Hippocampal formation (tissue), 2 donors: ENCODE measurements at regions not wholly inside any gene's neighbourhood (a gene's known extent, or its start where the extent isn't known, plus 50 kb on each side); places are given as distances from the start of the nearest gene placed in this dataset.
"Not testable (repeated sequence)": the region's sequence is repeated elsewhere in the genome, so short reads cannot be mapped to it uniquely, and the experiment has no call there.

Source experiments
- DNase-seq, 2 donors: peaks; one replicate each; lab custom pipeline; 2025; lab: John Stamatoyannopoulos, UW

DNA sequence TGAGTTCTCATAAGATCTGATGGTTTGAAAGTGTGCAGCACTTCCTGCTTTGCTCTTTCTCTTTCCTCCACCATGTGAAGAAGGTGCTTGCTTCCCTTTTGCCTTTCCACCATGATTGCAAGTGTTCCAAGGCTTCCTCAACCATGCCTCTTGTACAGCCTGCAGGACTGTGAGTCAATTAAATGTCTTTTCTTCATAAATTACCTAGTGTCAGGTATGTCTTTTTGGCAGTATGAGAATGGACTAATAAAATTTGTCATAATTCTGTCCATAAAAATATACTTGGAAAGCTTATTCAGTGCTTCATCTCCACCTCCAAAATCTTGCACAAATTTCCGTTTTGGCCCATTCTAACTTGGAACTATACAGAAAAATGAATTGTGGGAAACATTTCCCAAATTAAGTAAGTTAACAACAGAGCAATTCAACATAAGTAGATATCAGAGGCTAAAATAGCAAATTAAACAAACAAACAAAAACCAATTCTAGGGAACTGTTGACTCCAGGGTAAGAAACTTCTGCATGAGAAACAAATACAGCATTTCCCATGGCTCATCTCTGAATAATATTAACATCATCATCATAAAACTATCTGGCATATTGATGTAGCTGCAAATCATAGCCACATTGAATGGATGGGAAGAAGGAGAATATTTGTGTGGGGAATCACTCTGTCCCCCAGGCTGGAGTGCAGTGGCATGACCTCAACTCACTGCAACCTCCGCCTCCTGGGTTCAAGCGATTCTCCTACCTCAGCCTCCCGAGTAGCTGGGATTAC, 459.5 kb upstream of the FAR2 start:
- DNase-seq: no peak

DNA sequence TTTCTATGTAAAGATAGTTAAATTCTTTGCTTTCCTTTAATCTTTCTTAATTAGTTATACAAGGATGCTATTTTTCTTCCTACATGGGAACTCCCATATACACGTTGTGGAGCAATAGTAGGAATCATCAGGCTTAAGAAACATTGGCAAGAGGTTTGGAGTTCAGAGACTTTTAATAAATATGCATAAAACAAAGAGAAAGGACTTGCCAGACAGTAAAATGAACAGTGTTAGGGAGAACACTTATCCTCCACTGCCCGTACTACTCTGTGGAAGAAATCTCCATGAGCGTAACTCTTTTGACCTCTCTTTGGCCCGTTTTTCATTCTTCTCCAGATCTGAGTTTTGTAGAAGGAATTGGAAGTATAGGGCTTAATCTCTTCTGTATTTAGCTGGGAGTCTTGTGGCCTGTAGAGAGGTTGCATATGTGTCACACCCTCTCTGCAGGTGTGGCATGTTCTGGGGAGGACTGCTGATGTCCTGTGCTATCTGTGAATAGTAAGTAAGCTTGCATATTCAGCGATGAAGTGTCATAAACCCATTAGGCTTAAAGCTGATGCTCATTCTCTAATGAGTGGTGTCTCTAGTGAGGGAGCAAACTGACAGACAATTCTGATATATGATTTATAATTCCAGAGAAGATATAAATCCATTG, 455.4 kb upstream of the FAR2 start:
- DNase-seq: no peak

DNA sequence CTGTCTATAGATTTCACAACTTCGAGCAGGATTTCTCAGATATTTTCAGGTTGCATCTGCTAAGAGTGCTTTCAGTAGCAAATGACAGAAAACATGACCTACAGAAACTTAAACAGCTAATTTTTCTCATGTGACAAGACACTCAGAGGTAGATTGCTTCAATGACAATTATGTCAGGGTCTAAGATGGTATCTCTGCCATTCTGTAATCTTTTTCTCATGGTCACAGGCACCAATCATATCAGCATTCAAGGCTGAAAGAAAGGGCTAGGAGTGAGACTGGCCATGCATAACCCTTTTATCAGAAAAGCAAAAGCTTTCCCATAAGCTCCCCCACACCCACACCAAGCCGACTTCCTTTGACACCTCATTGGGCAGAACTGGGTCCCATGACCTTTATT, 450.5 kb upstream of the FAR2 start:
- DNase-seq: no peak

DNA sequence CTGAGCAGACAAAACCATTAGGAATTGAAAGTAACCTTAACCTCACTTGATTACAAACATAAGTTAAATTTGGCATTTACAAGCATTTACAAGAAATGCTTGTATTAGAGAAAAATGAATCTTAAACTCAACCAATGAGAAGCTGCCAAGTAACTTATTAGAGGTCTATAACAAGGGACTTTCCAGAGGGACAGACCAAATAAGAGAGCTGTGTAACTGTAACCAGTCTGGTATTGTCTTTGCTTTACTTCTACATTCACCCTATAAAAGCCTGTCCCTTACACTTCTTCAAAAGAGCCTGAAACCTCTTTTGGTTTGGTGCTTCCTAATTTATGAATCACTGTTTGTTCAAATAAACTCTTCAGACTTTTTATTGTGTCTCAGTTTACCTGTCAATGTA, 450.0 kb upstream of the FAR2 start:
- DNase-seq: no peak

DNA sequence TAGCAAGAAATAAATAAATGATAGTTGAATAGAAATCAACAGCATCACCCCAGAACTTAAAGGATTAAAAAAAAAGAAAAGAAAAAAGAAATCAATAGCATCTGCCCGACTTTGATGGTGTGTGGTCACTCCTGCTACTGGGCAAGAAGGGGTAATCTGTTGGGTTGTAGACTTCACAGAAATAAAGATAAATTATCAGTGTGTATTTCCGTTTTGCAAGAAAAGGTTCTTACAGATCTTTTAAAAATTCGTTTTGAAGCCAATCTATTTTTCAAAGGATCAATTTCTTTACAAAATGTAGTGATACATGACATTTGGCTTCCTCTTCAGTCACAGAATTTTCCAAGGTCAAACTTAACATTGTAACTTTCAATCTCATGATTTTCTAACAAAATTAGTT, 448.9 kb upstream of the FAR2 start:
- DNase-seq: no peak

DNA sequence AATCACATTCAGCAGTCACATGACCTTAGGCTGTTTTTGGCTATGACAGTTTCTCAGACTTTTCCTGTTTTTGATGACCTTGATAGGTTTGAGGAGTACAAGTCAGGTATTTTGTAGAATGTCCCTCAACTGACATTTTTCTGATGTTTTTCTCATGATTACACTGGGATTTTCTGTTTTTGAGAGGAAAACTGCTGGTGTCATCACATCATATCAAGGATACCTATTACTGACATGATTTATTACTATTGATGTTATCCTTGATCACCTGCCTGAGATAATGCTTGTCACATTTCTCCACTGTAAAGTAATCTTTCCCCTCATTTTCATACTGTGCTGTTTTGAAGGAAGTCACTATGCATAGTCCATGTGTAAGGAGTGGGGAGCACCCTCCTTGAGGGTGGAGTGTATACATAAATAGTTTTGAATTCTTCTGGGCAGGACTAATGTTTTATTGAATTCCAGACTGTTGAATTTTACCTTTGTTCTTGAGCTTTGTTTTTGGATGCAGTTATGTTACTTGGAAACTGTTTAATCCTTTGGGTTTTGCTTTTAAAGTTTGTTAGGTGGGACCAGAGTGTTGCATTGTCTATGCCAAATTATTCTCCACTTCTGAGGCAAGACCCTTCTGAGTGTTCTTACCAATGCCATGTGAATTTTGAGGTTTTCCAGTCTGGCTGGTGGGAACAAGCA, 444.5 kb upstream of the FAR2 start:
- no peak for DNase-seq

DNA sequence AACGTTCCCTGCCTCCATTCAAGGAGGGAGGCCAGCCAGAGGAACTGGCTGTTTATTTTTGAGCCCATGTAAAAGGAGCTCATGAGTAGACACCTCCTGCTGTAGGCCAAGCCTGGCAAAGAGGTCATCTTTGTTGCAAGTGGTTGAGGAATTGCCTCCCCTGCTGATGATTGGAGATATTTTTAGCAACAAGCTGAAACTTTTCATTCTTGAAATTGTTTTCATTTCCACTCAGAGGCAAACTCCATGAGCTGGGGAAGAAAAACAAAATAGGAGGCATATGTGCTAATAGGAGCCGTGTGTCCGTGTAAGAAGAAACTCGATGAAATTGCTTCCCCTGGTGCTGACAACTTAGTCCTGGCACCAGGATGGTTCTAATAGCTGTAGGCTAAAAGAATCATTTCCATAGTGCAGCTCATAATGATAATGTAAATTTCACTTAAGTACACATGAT, 440.1 kb upstream of the FAR2 start:
- no peak for DNase-seq

DNA sequence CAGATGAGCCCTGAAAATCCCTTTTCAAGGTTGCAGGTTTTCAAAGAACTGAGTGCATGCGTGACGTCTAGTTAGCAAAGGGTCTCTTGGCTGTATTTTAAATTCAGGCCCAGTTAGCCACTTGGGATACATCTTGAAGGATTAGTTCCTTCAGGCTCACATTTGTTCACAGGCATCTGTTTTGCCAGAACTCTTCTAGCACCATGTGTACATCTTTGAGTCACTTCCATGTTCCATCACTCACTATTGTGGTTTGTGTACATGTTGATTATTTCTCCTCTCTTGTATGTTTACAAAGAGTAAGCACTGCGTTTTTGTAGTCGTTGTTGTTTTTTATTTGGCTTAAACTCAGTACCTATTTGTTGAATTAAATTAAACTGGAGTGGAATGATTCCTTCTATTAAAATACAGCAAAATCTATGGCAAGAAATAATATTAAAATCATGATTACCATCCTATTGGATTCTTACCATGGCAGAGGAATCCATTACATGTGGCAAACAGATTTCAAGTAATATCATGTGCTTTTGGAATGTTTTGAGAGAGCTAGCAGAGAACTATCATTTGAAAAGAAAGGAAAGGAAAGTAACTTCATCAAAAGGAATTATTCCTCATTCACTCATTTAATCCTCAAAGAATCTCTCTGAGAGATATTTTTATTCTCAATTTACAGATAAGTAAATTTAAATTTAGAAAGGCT, 438.9 kb upstream of the FAR2 start:
- no peak for DNase-seq

DNA sequence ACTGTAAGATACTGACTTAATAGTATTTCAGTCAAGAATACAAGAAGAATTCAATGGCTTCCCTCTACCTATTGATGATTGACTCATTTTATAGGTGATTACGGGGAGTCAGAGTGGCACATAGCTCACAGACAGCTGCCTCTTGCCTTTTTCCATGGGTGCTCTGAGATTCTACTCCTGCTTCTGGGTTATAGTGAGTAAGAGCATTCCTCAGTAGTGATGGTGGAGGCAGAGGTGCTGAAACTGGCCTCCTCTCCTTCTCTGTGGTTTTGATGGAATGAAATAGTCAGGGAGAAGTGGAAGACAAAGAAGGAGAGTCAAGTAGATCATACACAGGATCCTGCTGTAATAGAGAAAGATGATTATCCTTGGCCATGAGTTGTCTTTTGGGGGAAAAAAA, 438.2 kb upstream of the FAR2 start:
- DNase-seq: no peak

DNA sequence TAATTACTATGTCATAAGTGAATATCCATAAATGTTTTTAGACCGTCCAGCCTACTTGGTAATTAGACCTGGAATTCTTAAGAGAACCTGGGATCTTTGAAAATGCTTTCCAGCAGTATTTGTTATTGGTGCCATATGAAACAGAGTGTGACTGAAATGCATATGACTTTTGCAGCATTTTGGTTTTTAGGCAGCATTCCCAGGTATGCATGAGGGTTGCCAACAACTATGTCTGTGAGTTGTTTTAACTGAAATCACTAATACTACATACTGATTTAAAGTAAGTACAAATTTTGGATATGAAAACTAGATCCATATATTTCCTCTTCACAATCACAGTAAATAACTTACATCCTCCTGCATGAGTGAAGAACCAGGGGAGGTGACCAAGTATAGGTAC, 437.7 kb upstream of the FAR2 start:
- no peak for DNase-seq

DNA sequence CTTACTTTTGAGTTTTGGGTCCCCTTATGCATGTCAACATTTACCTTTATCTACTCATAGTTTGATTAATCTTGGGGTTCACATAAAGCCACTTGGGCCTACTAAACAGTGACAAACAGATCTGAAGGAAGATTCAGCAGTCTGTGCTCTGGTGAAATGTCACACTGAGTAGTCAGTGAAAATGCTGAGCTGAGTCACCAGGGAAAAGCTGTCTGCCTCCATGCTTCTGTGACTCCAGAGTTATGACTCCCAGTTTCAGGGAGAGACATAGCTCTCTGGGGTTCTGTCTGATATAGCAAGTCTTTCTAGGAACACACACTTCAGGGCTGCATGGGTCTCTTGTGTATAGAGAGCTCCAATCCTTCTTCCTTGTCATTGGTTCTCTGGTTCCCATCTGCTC, 406.3 kb upstream of the FAR2 start:
- no peak for DNase-seq

DNA sequence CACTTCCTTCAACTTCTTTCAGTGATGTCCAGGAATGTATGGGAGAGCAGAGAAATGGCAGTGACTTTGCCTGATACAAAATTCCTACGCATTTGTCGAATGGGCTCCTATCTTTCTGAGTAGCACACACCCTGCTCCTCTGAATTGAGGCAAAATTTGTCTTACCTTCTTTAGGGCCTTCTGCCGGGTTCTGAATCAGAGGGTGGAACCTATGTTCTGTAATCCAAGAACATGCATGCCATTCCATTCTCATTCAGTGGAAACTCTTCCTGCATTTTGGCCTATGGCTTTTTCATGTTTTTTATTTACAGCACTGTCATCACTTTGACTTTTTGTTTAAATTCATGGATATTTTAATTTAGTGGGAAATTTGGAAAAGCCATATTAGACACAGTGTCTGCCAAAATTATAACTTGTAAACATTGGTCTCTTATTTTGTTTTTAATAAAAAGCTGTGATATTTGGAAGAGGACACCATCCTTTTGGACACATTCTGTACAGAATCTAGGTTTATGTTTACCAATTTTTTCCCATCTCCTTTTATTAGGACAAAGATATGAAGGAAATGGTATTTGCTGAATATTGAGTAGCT, 402.2 kb upstream of the FAR2 start:
- DNase-seq: no peak

DNA sequence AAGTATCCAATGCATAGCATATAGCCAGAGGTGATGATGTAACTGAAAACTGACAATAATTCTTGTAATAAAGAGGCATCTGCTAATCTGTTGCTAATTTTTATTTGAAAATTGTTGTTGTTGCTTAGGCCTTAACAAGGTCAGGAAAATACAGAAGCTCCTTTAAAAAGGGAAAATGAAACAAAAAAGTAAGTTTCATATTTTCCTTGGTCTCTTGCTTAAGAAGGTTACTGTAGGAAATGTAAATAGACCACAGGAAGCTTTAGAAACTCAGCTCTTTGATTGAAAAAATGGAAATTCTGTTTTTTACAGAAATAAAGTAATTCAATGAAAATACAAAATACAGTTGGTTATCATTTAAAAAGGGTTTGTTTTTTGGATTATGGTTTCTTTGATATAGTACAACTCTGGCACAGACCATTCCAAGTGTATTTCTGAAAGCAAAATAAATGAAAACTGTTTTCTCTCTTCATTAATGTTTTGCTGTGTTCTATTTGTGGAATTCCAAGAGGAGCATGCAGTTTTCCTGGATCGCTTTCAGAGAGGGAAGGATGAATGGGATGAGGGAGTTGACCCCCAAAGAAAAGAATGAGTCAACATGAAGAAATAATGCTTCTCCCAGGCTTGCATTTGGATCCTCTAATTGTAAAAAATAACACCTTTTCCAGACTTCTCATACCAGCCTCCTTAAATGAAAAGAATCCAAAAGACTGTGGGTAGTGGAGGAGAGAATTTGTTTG, 398.0 kb upstream of the FAR2 start:
- DNase-seq: no peak

DNA sequence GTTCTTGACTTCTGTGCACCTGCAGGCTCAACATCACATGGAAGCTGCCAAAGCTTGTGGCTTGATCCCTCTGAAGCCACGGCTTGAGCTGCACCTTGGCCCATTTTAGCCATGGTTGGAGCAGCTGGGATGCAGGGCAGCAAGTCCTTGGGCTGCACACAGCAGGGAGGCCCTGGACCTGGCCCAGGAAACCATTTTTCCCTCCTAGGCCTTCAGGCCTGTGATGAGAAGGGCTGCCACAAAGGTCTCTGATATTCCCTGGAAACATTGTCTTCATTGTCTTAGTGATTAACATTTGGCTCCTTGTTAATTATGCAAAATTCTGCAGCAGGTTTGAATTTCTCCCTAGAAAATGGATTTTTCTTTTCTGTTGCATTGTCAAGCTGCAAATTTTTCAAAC, 394.1 kb upstream of the FAR2 start:
- no peak for DNase-seq

DNA sequence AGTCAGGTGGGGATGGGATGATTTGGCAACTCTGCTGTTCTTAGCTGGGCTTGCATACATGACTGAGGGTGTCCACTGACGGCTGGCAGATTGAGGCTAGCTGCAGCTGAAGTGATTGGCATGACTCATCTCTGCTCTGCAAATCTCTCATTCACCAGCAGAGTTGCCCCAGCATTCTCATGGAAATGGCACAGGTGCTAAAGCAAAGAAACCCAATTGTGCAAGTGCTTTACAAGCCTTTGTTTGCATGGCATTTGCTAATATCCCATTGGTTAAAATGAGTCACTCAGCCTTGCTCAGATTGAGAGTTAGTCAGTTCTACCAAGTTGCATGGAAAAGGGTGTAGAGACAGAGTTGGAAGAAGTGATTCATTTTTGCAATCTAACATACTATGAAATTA, 389.7 kb upstream of the FAR2 start:
- DNase-seq: no peak

DNA sequence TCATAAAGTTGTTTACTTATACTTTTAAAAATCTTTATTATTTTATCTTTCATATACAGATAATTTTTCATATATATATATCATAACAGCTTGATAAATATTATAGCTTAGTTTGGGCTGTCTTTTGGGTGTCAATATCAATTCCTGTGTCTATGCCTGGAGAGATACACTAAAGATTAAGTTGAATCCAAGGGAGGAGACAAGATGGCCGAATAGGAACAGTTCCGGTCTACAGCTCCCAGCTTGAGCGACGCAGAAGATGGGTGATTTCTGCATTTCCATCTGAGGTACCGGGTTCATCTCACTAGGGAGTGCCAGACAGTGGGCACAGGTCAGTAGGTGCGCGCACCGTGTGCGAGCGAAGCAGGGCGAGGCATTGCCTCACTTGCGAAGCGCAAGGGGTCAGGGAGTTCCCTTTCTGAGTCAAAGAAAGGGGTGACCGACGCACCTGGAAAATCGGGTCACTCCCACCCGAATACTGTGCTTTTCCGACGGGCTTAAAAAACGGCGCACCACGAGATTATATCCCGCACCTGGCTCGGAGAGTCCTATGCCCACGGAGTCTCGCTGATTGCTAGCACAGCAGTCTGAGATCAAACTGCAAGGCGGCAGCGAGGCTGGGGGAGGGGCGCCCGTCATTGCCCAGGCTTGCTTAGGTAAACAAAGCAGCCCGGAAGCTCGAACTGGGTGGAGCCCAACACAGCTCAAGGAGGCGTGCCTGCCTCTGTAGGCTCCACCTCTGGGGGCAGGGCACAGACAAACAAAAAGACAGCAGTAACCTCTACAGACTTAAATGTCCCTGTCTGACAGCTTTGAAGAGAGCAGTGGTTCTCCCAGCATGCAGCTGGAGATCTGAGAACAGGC, 388.8 kb upstream of the FAR2 start:
- not testable (repeated sequence) for DNase-seq

DNA sequence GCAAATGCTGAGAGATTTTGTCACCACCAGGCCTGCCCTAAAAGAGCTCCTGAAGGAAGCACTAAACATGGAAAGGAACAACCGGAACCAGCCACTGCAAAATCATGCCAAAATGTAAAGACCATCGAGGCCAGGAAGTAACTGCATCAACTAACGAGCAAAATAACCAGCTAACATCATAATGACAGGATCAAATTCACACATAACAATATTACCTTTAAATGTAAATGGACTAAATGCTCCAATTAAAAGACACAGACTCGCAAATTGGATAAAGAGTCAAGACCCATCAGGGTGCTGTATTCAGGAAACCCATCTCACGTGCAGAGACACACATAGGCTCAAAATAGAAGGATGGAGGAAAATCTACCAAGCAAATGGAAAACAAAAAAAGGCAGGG, 387.2 kb upstream of the FAR2 start:
- not testable (repeated sequence) for DNase-seq

DNA sequence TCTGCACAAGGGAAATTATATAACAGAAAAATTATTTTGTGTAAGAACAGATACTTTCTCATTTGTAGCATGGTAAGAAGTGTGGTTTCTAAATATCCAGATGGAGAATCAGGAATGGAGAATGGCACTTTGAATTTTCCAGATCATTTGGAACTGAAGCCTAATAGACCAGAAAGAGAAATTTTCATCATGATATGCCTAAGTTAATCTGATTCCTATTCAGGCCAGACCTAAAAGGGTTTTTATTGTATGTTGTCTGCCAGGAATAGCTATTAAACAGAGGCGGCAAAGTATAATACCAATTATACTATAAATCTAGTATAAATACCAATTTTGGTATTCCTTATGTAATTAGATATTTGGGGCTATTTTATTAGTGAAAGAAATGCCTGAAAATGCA, 382.7 kb upstream of the FAR2 start:
- no peak for DNase-seq

DNA sequence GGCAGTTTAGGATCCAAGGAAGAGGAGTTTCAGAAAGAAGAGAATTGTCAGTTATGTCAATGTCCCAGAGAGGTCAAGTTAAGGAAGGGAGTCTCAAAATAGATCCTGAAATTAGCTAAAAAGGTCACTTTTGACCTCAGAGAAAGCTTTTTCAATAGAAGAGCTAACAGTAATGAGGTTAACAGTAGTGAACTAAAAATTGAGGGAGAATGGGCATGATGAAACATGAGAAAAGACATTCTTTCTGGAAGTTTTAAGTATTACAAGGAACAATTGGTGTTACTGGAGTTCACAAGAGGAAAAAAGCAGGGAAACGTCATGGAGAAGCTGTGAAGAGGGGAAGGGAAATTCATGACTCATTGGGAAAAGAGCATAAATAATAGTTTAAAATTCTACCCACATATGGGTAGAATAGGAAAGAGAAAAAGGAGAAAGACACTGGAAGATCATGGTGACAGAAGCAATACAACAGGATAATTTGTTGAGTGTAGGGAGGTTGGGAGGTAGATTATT, 381.2 kb upstream of the FAR2 start:
- no peak for DNase-seq

DNA sequence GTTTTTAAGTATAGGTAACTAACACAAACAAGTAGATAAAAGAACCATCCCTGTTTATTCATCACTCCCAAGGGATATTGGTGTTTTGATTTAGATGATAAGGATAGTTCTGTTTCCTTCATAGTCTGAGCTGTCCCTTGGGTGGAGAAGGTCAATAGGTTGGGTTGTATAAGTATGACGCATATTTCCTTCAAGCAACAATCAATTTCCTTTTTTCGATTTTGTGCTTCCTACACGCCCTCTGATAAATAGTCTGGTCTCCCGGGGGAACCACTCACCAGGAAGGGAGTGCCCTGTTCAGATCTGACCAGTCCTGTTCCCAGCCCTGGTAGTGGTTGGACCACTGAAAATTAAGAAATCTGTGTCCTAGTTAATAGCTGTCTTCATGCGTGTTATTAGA, 378.8 kb upstream of the FAR2 start:
- DNase-seq: no peak
